GM12892 (cell line): ENCODE measurements at regions not wholly inside any gene's neighbourhood (a gene's known extent, or its start where the extent isn't known, plus 50 kb on each side); places are given as distances from the start of the nearest gene placed in this dataset.

ENCODE experiments used
- POLR2A ChIP-seq: IDR thresholded peaks from 2 replicates; pipeline ENCODE4 v1.6.1; 2011; ENCODE audit warnings: low read depth, low read length, control low read depth
- POLR2AphosphoS5 ChIP-seq: IDR thresholded peaks from 2 replicates; pipeline ENCODE4 v1.6.1; 2011; ENCODE audit warnings: low read depth, low read length, control low read depth

GRCh38 chr18:28529644-28530043 is 352.7 kb upstream of the CDH2 start:
- TF ChIP-seq POLR2AphosphoS5: no peak
- TF ChIP-seq POLR2A: no peak
